ELR (cell line): ENCODE measurements at regions not wholly inside any gene's neighbourhood (a gene's known extent, or its start where the extent isn't known, plus 50 kb on each side); places are given as distances from the start of the nearest gene placed in this dataset.
"Not testable (repeated sequence)": the region's sequence is repeated elsewhere in the genome, so short reads cannot be mapped to it uniquely, and the experiment has no call there.

Source experiments
- DNase-seq: peaks from one replicate; pipeline ENCODE4 v3.0.0-alpha.2; 2015; ENCODE audit warnings: low read depth

GRCh38 chr5:154624341-154624740, 130.8 kb upstream of the LARP1 start:
- DNase-seq, result no peak

GRCh38 chr5:154620411-154620810, 134.8 kb upstream of the LARP1 start:
- no peak for DNase-seq

GRCh38 chr5:154618696-154619095, 136.5 kb upstream of the LARP1 start:
- DNase-seq, result peak; percentile 48

- no peak for DNase-seq
Measured at GRCh38 chr5:154614595-154614994, 136.6 kb upstream of the HAND1 start.

- no peak for DNase-seq
Measured at GRCh38 chr5:154614125-154614524, 136.1 kb upstream of the HAND1 start.

- no peak for DNase-seq
Measured at GRCh38 chr5:154612666-154613065, 134.6 kb upstream of the HAND1 start.

- DNase-seq, result peak; percentile 14
Measured at GRCh38 chr5:154611341-154611767, 133.3 kb upstream of the HAND1 start.

GRCh38 chr5:154610321-154611154, 132.5 kb upstream of the HAND1 start:
- peak; percentile 82 for DNase-seq

GRCh38 chr5:154609251-154609650, 131.2 kb upstream of the HAND1 start:
- DNase-seq, result no peak

- no peak for DNase-seq
Measured at GRCh38 chr5:154608531-154609011, 130.5 kb upstream of the HAND1 start.

- DNase-seq, result no peak
Measured at GRCh38 chr5:154607746-154608145, 129.7 kb upstream of the HAND1 start.

- no peak for DNase-seq
Measured at GRCh38 chr5:154606246-154606645, 128.2 kb upstream of the HAND1 start.

- peak; percentile 47 for DNase-seq
Measured at GRCh38 chr5:154603953-154604679, 126.1 kb upstream of the HAND1 start.

- DNase-seq, result no peak
Measured at GRCh38 chr5:154603485-154603884, 125.5 kb upstream of the HAND1 start.

GRCh38 chr5:154603011-154603410, 125.0 kb upstream of the HAND1 start:
- DNase-seq, result no peak

GRCh38 chr5:154601014-154601413, 123.0 kb upstream of the HAND1 start:
- DNase-seq, result no peak

- DNase-seq, result no peak
Measured at GRCh38 chr5:154598021-154598420, 120.0 kb upstream of the HAND1 start.

GRCh38 chr5:154596844-154597243, 118.8 kb upstream of the HAND1 start:
- not testable (repeated sequence) for DNase-seq

GRCh38 chr5:154595662-154596061, 117.6 kb upstream of the HAND1 start:
- no peak for DNase-seq

GRCh38 chr5:154593796-154594195, 115.8 kb upstream of the HAND1 start:
- DNase-seq, result no peak

- DNase-seq, result peak; percentile 30
Measured at GRCh38 chr5:154593071-154593470, 115.0 kb upstream of the HAND1 start.

GRCh38 chr5:154590093-154590724, 112.2 kb upstream of the HAND1 start:
- DNase-seq, result no peak

GRCh38 chr5:154589511-154589910, 111.5 kb upstream of the HAND1 start:
- DNase-seq, result no peak
